NCI-H146 treated with DMSO at 0.1 percent for 48 hours (cell line): ENCODE measurements at regions not wholly inside any gene's neighbourhood (a gene's known extent, or its start where the extent isn't known, plus 50 kb on each side); places are given as distances from the start of the nearest gene placed in this dataset.
"Not testable (repeated sequence)": the region's sequence is repeated elsewhere in the genome, so short reads cannot be mapped to it uniquely, and the experiment has no call there.

Experiments used
- DNase-seq: peaks from one replicate; lab custom pipeline; 2025; ENCODE audit not compliant: unreplicated experiment; lab: John Stamatoyannopoulos, UW

- no peak for DNase-seq
Measured at GRCh38 chr3:64438812-64439211, 213.5 kb upstream of the PRICKLE2 start.

GRCh38 chr3:64438066-64438465 is 212.8 kb upstream of the PRICKLE2 start:
- no peak for DNase-seq

DNA sequence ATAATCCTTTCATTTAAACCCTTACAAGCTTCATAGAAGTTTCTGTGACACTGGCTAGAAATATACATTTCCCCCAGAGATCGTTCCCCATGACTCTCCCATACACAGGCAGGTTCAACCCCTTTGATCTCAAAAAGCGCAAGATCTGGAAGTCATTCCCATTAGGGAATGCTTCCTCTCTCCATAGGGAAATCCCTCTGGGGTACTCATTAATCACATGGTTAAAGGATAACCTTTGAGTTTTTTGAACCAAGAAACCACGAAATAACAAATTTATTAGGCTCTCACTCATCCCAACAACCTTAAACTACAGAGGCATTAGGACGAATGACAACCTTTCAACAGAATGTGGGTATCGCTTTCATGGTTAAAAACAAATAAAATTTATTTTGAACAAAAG is 211.9 kb upstream of the PRICKLE2 start:
- DNase-seq: no peak

DNA sequence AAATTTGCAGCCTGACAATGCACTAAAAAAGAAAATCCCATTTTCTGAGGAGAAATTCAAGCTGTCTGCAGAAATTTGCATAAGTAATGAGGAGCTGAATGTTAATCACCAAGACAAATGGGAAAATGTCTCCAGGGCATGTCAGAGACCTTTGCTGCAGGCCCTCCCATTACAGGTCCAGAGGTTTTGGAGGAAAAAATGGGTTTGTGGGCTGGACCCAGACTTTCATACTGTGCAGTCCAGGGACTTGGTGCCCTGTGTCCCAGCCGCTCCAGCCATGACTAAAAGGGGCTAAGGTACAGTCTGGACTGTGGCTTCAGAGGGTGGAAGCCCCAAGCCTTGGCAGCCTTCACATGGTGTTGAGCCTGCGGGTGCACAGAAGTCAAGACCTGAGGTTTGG is 209.8 kb upstream of the PRICKLE2 start:
- not testable (repeated sequence) for DNase-seq

- DNase-seq: no peak
Measured at GRCh38 chr3:64432870-64433269, 207.6 kb upstream of the PRICKLE2 start.

GRCh38 chr3:64431526-64432091 is 206.3 kb upstream of the PRICKLE2 start:
- DNase-seq: peak; percentile 16

DNA sequence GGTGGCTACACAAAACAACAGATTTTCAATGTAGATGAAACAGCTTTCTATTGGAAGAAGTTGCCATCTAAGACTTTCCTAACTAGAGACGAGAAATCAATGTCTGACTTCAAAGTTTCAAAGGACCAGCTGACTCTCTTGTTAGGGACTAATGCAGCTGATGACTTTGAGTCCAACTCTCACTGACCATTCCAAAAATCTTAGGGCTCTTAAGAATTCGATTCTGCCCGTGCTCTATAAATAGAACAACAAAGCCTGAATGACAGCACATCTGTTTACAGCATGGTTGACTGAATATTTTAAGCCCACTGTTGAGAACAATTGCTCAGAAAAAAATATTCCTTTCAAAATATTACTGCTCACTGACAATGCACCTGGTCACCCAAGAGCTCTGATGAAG is 202.4 kb upstream of the PRICKLE2 start:
- DNase-seq: no peak

GRCh38 chr3:64426551-64426950 is 201.3 kb upstream of the PRICKLE2 start:
- no peak for DNase-seq

DNA sequence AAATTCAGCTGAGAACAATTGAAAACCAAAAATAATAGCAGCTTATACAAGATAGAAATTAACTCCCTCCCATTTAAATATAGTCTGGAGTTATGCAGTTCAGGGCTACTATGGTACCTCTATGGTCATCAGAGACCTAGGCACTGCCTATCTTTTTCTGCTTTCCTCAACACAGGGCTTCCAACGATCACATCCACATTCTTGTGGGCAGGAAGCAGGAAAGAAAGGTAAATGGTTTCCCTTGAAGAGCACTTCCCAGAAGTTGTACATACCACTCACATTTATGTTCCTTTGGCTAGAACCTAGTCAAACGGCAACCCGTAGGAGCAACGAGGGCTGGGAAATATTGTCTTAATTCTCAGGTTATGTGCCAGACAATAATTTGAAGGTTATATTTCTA is 197.7 kb upstream of the PRICKLE2 start:
- no peak for DNase-seq

- DNase-seq: no peak
Measured at GRCh38 chr3:64422192-64422591, 196.9 kb upstream of the PRICKLE2 start.

- no peak for DNase-seq
Measured at GRCh38 chr3:64417816-64418215, 192.6 kb upstream of the PRICKLE2 start.

- DNase-seq: no peak
Measured at GRCh38 chr3:64414043-64414442, 188.8 kb upstream of the PRICKLE2 start.

- DNase-seq: no peak
Measured at GRCh38 chr3:64411101-64411500, 185.8 kb upstream of the PRICKLE2 start.

- DNase-seq: no peak
Measured at GRCh38 chr3:64410226-64410625, 185.0 kb upstream of the PRICKLE2 start.

DNA sequence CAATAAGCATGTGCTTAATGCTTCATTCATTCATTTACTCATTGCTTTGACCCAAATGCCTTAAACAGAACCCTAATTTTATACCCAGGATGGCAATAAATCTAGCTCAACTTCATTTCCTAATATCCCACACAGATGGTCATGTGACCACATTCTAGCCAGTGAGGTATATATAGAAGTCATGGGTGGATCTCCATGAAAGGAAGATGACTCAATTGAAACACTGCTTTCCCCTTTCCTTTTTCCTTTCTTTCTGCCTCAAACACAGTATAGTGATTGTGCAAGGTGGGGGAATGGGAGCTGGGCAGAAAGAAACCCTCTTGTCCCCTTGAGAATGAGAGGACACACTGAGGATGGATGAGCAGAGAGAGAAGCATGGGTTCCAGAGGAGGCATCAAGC is 183.5 kb upstream of the PRICKLE2 start:
- no peak for DNase-seq

- DNase-seq: no peak
Measured at GRCh38 chr3:64406271-64406670, 181.0 kb upstream of the PRICKLE2 start.

GRCh38 chr3:64405211-64405835 is 180.1 kb upstream of the PRICKLE2 start:
- DNase-seq: no peak

- no peak for DNase-seq
Measured at GRCh38 chr3:64400706-64401105, 175.4 kb upstream of the PRICKLE2 start.

DNA sequence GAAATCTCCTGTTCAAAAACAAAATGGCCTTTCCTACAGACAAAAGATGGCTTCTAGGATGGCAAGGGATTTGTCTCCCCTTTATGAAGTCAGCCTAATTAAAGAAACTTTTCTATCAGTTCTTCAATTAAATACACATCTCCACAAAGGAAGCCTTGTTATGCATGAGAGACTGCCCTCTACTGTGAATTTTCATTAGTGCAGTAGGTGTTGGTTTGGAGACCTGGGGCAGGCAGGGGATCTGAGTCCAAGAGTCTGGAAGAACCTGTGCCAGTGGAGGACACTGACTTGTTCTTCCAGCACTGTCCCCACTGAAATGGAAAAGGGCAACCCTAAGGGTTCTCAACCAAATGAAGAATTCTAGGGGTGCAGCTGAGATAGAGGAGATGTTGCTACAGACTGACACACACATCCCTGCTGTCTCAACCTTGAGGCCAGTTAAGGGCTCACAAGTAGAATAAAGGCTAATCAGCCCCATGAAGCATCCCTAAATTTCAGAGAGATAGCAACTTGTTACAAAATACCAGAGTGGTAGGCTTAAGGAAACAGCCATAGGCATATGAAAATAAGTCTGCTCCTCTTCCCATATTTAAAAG is 174.0 kb upstream of the PRICKLE2 start:
- DNase-seq: peak; percentile 5

GRCh38 chr3:64398476-64398875 is 173.2 kb upstream of the PRICKLE2 start:
- DNase-seq: no peak

- DNase-seq: no peak
Measured at GRCh38 chr3:64398006-64398405, 172.7 kb upstream of the PRICKLE2 start.

DNA sequence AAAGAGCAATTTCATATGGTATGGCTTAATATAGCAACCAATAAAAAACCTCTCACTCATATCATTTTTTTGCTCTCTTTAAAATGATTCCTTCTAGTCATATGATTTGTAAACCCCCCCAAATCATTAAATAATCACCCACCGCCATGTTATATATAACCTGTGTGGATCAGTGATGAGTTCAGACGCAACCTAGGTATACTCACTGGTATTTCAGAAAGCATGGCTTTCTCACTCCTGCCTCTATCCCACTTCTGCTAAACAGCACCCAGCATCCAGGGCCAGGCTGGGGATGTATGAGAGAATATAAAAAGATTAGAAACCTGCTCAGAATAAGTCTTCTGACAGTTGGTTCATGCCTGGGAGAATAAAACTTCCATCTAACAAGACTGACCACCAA is 172.3 kb upstream of the PRICKLE2 start:
- no peak for DNase-seq

GRCh38 chr3:64395490-64395889 is 170.2 kb upstream of the PRICKLE2 start:
- no peak for DNase-seq
